HT1080 (cell line): ENCODE measurements at regions not wholly inside any gene's neighbourhood (a gene's known extent, or its start where the extent isn't known, plus 50 kb on each side); places are given as distances from the start of the nearest gene placed in this dataset.

Experiments
- DNase-seq: peaks from one replicate; pipeline ENCODE4 v3.0.0-alpha.2; 2015; ENCODE audit warnings: low read depth

DNA sequence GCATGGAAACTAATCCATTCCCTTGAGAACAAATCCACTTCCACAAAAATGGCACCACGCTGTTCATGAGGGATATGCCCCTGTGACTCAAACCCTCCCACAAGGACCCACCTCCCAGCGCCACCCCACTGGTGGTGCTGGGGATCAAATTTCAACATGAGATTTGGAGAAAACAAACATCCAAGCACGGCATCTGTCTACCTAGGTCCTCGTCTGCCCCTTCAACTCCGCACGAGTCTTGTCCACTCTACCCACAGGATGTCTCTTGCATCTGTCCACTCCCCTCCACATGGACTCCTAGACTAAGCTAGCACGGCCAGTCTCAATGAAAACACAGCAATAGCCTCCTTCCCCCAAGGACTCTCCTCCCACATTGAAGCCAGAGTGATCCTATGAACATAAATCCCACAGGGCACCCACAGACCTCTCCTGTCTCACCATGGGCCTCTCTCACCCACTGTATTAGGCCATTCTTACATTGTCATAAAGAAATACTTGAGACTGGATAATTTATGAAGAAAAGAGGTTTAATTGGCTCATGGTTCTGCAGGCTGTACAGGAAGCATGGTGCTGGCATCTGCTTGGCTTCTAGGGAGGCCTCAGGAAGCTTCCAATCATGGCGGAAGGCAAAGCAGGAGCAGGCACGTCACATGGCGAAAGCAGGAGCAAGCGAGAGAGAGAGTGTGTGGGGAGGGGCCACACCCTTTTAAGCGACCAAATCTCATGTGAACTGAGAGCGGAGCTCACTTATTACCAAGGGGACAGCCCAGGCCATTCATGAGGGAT lies 101.4 kb downstream of the TOMM20 start:
- DNase-seq = no peak

DNA sequence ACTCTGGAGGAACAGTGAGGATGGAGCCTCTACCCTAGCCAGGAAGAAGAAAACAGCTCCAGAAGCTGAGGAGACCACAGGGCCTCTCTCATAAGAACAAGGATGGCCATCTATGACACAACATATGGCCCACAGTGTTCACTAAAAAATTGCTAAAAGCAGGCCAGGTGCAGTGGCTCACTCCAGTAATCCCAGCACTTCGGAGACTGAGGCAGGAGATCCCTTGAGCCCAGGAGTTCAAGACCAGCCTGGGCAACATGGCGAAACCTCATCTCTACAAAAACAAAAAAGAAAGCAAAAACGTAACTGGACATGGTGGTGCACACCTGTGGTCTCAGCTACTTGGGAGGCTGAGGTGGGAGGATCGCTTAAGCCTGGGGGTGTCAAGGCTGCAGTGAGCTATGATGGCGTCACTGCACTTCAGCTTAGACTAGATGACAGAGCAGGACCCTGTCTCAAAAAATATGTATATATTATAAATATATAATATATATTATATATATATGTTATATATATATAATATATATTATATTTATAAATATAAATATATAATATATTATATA lies 103.1 kb downstream of the TOMM20 start:
- no peak for DNase-seq

DNA sequence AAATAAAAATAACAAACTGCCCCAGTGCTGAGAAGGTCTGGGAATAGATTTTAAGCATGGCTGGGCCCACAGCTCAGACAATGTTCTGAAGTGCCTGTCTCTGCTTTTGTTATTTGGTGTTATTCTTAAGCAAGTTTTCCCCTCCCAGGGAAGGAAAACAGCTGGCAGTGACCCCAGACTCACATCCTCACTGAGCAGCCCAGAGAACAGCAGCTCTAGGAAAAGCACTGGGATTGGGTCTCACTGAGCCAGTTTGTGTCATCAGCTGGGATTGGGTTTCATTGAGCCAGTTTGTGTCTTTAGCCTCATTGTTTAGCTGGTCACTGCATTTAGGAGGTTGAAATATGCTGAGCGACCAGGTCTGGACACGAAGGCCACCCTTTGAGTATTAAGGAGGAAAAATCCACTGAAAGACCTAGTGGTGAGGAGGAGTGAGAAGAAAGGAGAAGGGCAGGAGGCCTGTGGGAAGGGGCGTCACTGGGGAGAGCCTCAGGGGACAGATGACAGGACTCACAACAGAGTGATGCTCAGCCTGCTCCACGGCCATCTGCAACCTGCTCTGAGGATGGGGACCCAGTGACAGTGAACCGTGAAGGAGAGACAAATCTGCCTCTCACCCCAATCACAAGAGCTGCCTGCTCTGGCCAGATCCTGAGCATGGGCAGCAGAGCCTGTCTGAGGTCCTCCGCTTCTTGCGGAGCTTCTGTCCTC lies 103.8 kb downstream of the TOMM20 start:
- no peak for DNase-seq

- no peak for DNase-seq
Measured at GRCh38 chr1:235023711-235024439, 104.8 kb downstream of the TOMM20 start.

DNA sequence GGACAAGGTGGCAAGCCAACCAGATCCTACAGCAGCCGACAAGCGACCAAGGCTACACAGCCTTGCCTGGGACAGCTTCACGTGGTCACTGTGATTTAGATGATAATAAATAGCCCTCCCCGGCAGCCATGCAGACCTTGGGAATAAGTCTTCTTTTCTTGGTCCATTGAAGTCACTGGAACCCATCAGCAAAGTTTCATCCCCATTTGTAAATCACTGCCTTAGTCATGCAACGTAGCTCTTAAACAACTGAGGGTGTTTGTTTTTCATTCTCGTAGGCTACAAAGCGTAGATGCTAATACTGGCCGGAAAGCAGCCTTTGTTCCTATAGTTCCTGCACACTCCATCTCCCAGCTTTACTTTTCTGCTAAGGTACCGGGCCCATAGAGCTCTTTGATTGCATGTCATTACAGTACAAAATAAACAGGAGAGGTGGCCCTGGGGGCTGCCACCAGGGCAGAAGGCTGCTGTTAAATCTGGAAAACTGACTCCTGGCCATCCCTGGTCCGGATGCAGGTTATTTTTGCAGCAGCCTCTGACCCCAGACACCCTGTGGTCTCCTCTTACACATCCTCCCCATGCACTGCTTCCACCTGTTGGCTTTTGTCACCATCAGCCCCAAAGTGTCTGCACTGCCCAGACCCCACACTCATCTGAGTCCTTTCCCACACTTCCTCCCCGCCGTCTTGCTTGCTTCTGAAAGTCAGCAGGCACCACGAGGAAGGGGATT lies 105.5 kb downstream of the TOMM20 start:
- no peak for DNase-seq

GRCh38 chr1:235022341-235022980 lies 106.2 kb downstream of the TOMM20 start:
- DNase-seq = no peak

DNA sequence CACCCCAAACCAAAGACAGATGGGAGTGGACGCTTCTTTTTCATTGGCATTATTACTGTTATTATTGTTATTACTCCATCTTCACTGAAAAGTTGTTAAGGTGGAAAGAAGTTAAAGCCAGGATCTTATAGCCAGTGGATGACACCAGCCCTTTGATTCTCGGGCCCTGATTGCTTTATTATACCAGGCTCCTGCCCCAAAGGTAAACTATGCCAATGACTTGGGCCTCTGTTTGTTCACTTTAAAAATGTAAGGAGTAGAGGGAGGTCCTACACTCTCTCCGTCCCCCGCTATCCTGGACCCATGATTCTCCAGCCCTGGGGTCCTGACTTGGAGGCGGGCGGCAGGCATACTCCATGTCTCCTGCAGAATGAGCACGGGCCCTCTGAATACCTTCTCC lies 106.8 kb downstream of the TOMM20 start:
- no peak for DNase-seq

DNA sequence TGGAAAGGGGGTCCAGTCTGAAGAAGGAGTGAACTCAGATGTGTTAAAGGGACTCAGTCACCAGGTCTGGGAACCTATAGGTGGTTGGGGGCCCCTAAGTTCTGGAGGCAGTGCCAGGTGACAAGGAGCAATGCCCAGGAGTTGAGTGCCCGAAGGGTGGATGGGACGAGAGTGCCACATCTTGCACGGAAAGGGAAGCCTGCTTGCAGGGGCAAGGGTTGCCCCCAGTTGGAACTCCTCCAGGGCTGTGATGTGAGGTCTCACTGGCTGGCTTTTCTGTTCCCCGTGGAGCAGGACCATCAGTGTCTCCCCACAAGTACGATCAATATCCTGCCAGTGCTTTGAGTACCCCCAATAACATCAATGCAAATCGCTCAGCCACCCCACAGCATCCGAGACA lies 107.3 kb downstream of the TOMM20 start:
- no peak for DNase-seq

- no peak for DNase-seq
Measured at GRCh38 chr1:235019961-235020360, 108.7 kb downstream of the TOMM20 start.

DNA sequence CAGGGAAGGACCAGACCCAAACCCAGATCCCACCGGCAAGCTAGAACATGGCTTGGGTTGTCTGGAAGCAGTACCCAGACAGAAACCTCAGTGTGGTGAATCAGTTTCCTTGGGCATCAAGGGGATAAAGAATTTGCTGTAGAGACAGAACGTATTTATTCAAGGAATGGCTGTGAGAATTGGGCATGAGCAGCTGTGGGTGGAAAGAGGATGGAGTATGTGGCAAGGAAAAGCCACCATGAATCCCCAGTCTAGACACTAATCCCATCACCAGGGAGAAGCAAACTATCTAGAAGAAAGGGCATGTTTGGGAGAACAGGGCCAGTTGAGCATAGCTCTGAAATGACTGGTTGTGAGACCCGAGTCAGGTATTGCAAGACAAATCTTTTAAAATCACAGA lies 109.2 kb downstream of the TOMM20 start:
- peak; percentile 8 for DNase-seq

DNA sequence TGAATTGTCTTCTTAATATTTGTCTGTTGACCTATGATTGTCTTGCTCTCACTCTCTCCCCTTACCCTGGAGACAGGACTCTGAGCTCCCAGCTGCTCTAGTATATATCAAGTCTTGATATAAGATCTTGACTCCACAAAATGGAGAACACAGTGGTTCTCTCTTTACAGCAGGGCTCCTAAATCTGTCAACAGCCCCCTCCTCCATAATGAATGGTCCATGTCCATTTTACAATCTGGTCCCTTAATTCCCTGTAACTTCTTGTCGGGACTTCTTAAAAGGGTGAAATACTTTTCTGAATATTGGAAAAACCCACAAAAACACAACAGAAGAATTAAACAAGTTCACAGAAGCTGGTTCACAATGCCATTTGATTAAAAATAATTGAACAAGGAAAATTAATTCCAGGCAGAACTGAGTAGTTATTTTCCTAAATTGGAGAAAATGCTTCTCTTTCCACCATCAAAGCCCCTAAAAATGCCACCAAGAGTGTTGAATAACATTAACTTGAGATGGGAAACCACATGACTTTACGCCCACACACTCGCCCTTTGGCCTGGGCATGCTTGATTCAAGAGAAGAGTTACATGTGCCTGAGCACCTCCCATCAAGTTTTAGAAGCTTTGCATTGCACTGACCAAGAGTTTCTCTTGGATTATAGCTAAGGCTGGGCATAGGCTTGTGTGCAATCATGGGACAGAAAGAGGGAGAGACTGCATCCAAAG lies 109.8 kb downstream of the TOMM20 start:
- DNase-seq = no peak

GRCh38 chr1:235018161-235018560 lies 110.5 kb downstream of the TOMM20 start:
- peak; percentile 94 for DNase-seq

DNA sequence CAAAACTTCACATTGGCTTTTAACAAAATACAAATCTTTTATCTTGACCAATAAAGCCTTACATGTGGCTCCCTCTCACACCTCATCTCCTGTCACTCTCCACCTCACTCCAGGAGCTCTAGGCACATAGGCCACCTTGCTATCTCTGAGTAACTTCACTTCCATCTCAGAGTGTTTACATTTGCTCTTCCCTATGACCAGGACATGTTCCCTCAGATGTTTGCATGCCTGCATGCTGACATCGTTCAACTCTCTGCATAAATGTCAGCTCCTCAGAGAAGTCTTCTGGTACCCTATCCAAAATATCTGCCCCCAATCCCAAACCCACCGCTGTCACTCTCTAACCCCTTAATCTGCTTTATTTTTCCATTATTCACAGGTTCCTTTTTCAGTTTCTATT lies 110.9 kb downstream of the TOMM20 start:
- DNase-seq = no peak

DNA sequence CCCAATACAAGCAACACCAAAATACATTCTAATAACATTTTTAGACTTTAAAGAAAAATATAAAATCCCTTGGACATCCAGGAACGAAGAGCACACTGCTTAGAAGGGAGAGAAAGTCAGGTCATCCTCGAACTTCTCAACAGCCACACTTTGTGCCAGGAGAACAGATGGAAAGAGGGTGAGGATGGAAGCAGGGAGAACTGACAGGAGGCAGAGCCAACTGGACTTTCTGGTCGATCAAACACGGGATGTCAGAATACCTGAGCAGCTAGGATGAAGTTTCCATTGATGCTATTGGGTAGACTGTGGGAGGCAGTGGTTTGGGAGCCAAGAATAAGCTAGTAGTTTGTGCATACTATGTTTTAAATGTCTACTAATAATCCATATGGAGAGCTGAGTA lies 111.4 kb downstream of the TOMM20 start:
- DNase-seq = no peak

DNA sequence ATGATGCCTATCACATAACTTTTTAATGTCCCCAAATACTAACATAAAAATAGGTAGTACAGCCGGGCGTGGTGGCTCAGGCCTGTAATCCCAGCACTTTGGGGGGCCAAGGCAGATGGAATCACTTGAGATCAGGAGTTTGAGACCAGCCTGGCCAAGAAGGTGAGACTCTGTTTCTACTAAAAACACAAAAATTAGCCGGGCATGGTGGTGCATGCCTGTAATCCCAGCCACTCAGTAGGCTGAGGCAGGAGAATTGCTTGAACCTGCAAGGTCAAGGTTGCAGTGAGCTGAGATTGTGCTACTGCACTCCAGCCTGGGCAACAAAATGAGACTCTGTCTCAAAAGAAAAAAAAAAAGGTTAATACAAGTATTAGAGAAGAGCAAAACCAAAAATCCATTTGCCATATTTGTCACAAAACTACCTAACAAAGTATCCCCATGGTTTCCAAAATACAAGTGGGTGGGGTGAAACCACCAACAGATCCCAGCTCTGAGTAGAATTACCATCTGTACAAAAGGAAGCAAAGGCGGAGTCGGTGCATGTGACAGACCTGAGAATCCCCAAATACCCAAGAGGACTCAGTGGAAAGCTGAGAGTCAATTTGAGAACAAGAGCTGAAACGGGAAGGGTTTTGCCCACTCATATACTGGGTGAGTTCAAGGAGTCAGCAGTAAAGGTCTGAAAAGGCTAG lies 113.2 kb downstream of the TOMM20 start:
- no peak for DNase-seq

DNA sequence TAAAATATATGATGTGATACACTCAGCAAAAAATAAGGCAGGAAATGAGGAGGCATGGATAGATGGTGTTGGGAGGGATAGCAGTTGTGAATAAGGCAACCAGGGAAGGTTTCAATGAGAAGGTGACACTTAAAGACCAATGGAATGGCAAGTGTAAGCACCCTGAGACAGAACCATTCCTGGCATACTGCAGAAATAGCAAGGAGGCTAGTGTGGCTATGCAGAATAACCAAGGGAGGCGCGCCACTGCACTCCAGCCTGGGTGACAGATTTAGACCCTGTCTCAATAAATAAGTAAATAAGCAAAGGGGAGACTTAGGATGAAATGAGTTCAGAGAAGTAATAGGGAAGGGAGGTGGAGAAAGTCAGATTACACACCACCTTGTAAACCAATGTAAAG lies 113.9 kb downstream of the TOMM20 start:
- DNase-seq = no peak

DNA sequence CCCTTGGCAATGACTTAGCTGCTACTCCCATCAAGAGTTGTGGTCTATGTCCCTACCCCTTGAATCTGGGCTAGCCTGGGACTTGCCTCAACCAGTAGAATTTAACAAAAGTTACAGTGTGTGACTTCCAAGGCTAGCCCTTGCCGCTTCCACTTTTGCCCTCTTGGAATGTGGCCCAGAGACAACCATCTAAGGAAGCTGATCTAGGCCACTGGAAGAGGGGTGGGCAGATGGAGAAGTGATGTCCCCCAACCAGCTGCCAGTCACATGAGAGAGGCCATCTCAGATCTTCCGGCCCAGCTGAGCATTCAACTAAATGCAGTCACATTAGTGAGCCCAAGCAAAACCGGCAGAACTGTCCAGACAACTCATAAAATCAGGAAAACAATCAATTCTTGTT lies 115.1 kb downstream of the TOMM20 start:
- DNase-seq = no peak

GRCh38 chr1:235012436-235013210 lies 116.0 kb downstream of the TOMM20 start:
- no peak for DNase-seq
